ENCODE measurements at regions not wholly inside any gene's neighbourhood (a gene's known extent, or its start where the extent isn't known, plus 50 kb on each side); places are given as distances from the start of the nearest gene placed in this dataset.

DNA sequence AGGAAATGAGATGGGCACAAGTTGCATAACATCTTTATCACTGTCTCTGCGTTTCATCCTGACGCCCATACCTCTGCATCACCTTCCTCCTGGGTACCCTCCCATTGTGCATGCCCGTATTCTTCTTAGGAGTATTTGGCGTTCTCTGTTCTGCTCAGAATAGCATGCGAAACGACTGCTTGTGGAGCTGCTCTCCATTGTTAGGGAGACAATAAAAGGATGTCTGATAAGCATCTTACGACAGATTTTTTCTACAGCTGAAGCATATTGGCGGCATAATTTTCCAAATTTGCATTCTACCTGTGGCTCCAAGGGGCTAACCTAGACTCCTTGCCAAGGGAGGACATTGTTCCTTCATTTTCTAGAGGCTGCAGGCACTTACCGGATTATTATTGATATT, 118.6 kb downstream of the EDN1 start:
- no peak for DNase-seq (ENCODE audit: low read depth)
- Histone ChIP-seq H3K9me3 (ENCODE audit: insufficient read depth, low read depth, low read length) (no peaks in the 10 kb centered on the region), H3K4me1 (ENCODE audit: insufficient read depth, low read length) (peaks cover 1% of the 10 kb centered on the region), H3K4me2 (ENCODE audit: low read length) (no peak overlapping the region), H3K9ac (ENCODE audit: low read length) (no peak overlapping the region), H2AFZ (ENCODE audit: low read depth, low read length) (no peak overlapping the region), H3K27me3 (ENCODE audit: insufficient read depth, low read length) (no peaks in the 10 kb centered on the region), H3K27ac (ENCODE audit: low read depth, low read length) (no peak overlapping the region), H3K79me2 (ENCODE audit: insufficient read depth, low read length) (no peaks in the 10 kb centered on the region), H4K20me1 (ENCODE audit: insufficient read depth, low read length) (no peaks in the 10 kb centered on the region), H3K4me3 (ENCODE audit: insufficient read depth, low read depth, low read length) (no peak overlapping the region), H3K36me3 (ENCODE audit: insufficient read depth, low read length) (no peaks in the 10 kb centered on the region)
- H3K36me3 Mint-ChIP-seq (ENCODE audit: low read depth, unreplicated experiment), result no peaks in the 10 kb centered on the region
- TF ChIP-seq EZH2 (IDR thresholded peaks at IDR 0.05; ENCODE audit: insufficient read depth, low read length) (no peak), CTCF (IDR thresholded peaks at IDR 0.05; ENCODE audit: insufficient read depth, low read depth, low read length) (no peak)
- H3K27ac Mint-ChIP-seq (ENCODE audit: unreplicated experiment), result no peak overlapping the region
- H3K27me3 Mint-ChIP-seq (ENCODE audit: low read depth, unreplicated experiment), result peaks cover 3% of the 10 kb centered on the region
- no peak overlapping the region for H3K4me3 Mint-ChIP-seq (ENCODE audit: unreplicated experiment)
- peaks cover 3% of the 10 kb centered on the region for H3K4me1 Mint-ChIP-seq (ENCODE audit: low read depth, unreplicated experiment)
- no peak for FAIRE-seq
- peaks cover 2% of the 10 kb centered on the region for H3K9me3 Mint-ChIP-seq (ENCODE audit: unreplicated experiment)

DNA sequence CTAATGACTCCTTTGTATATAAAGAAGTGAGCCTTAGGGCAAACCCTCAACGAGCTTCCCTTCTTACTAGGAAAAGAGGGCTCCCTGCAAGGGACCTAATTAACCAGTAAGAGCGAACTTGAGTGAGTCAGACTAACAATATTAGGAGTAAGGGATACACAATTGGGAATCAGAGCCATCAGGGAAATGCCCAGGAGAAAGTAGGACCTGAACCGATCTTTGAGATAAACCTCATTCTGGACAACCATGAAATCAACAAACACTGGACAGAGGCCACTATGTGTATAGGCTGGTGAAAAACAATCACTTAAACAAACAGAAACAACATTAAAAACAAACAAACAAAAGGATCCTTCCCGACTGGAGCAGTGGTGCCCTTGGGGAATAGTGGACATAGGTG, 120.8 kb downstream of the EDN1 start:
- no peak for TF ChIP-seq EZH2 (IDR thresholded peaks at IDR 0.05; ENCODE audit: insufficient read depth, low read length)
- no peak for TF ChIP-seq CTCF (IDR thresholded peaks at IDR 0.05; ENCODE audit: insufficient read depth, low read depth, low read length)
- H2AFZ ChIP-seq (ENCODE audit: low read depth, low read length), result no peak overlapping the region
- H3K27ac ChIP-seq (ENCODE audit: low read depth, low read length), result no peak overlapping the region
- Mint-ChIP-seq H3K9me3 (ENCODE audit: unreplicated experiment) (peaks cover 2% of the 10 kb centered on the region), H3K36me3 (ENCODE audit: low read depth, unreplicated experiment) (no peaks in the 10 kb centered on the region), H3K27ac (ENCODE audit: unreplicated experiment) (no peak overlapping the region), H3K4me1 (ENCODE audit: low read depth, unreplicated experiment) (no peaks in the 10 kb centered on the region), H3K27me3 (ENCODE audit: low read depth, unreplicated experiment) (peaks cover 3% of the 10 kb centered on the region), H3K4me3 (ENCODE audit: unreplicated experiment) (no peak overlapping the region)
- H3K79me2 ChIP-seq (ENCODE audit: insufficient read depth, low read length), result no peaks in the 10 kb centered on the region
- H3K4me3 ChIP-seq (ENCODE audit: insufficient read depth, low read depth, low read length), result no peak overlapping the region
- H3K9ac ChIP-seq (ENCODE audit: low read length), result no peak overlapping the region
- DNase-seq (ENCODE audit: low read depth) (no peak), FAIRE-seq (no peak)
- H3K36me3 ChIP-seq (ENCODE audit: insufficient read depth, low read length), result no peaks in the 10 kb centered on the region
- no peaks in the 10 kb centered on the region for H3K9me3 ChIP-seq (ENCODE audit: insufficient read depth, low read depth, low read length)
- no peak overlapping the region for H3K4me2 ChIP-seq (ENCODE audit: low read length)
- H4K20me1 ChIP-seq (ENCODE audit: insufficient read depth, low read length), result no peaks in the 10 kb centered on the region
- no peaks in the 10 kb centered on the region for H3K27me3 ChIP-seq (ENCODE audit: insufficient read depth, low read length)
- H3K4me1 ChIP-seq (ENCODE audit: insufficient read depth, low read length), result no peaks in the 10 kb centered on the region

- Histone ChIP-seq H2AFZ (ENCODE audit: low read depth, low read length) (no peak overlapping the region), H3K4me3 (ENCODE audit: insufficient read depth, low read depth, low read length) (no peak overlapping the region), H3K36me3 (ENCODE audit: insufficient read depth, low read length) (no peaks in the 10 kb centered on the region), H3K4me1 (ENCODE audit: insufficient read depth, low read length) (no peaks in the 10 kb centered on the region), H3K4me2 (ENCODE audit: low read length) (no peak overlapping the region), H3K9me3 (ENCODE audit: insufficient read depth, low read depth, low read length) (no peaks in the 10 kb centered on the region), H3K27ac (ENCODE audit: low read depth, low read length) (no peak overlapping the region), H4K20me1 (ENCODE audit: insufficient read depth, low read length) (no peaks in the 10 kb centered on the region), H3K79me2 (ENCODE audit: insufficient read depth, low read length) (no peaks in the 10 kb centered on the region), H3K9ac (ENCODE audit: low read length) (no peak overlapping the region), H3K27me3 (ENCODE audit: insufficient read depth, low read length) (no peaks in the 10 kb centered on the region)
- no peaks in the 10 kb centered on the region for H3K4me1 Mint-ChIP-seq (ENCODE audit: low read depth, unreplicated experiment)
- H3K27me3 Mint-ChIP-seq (ENCODE audit: low read depth, unreplicated experiment), result no peaks in the 10 kb centered on the region
- no peak overlapping the region for H3K27ac Mint-ChIP-seq (ENCODE audit: unreplicated experiment)
- H3K9me3 Mint-ChIP-seq (ENCODE audit: unreplicated experiment), result no peaks in the 10 kb centered on the region
- no peak for TF ChIP-seq CTCF (IDR thresholded peaks at IDR 0.05; ENCODE audit: insufficient read depth, low read depth, low read length)
- H3K36me3 Mint-ChIP-seq (ENCODE audit: low read depth, unreplicated experiment), result no peaks in the 10 kb centered on the region
- H3K4me3 Mint-ChIP-seq (ENCODE audit: unreplicated experiment), result no peak overlapping the region
- DNase-seq (ENCODE audit: low read depth) (no peak), FAIRE-seq (no peak)
Measured at GRCh38 chr6:12414096-12414675, 124.0 kb downstream of the EDN1 start.

All from astrocyte (in vitro differentiated cells and primary cell).